LoVo (cell line): ENCODE measurements at regions not wholly inside any gene's neighbourhood (a gene's known extent, or its start where the extent isn't known, plus 50 kb on each side); places are given as distances from the start of the nearest gene placed in this dataset.

Experiments
- DNase-seq: peaks from one replicate; pipeline ENCODE4 v3.0.0-alpha.2; 2016; ENCODE audit warnings: low spot score

GRCh38 chr3:81279481-81280379 lies 481.7 kb downstream of the GBE1 start:
- DNase-seq = no peak

GRCh38 chr3:81277853-81278252 lies 483.6 kb downstream of the GBE1 start:
- DNase-seq = no peak

GRCh38 chr3:81274671-81275070 lies 486.8 kb downstream of the GBE1 start:
- DNase-seq = no peak

GRCh38 chr3:81270603-81271379 lies 490.7 kb downstream of the GBE1 start:
- DNase-seq = no peak

GRCh38 chr3:81268526-81268925 lies 492.9 kb downstream of the GBE1 start:
- no peak for DNase-seq

- no peak for DNase-seq
These were observed 499.4 kb downstream of the GBE1 start for GRCh38 chr3:81261996-81262395.

GRCh38 chr3:81255463-81255862 lies 506.0 kb downstream of the GBE1 start:
- DNase-seq = no peak

- DNase-seq = no peak
These were observed 510.3 kb downstream of the GBE1 start for GRCh38 chr3:81251096-81251495.

GRCh38 chr3:81249540-81250029 lies 511.9 kb downstream of the GBE1 start:
- DNase-seq = peak; percentile 39

- DNase-seq = no peak
These were observed 515.9 kb downstream of the GBE1 start for GRCh38 chr3:81245501-81245900.

- DNase-seq = no peak
These were observed 516.4 kb downstream of the GBE1 start for GRCh38 chr3:81245043-81245442.

GRCh38 chr3:81244231-81244630 lies 517.2 kb downstream of the GBE1 start:
- no peak for DNase-seq

- peak; percentile 7 for DNase-seq
These were observed 518.6 kb downstream of the GBE1 start for GRCh38 chr3:81242871-81243270.

GRCh38 chr3:81237181-81237580 lies 524.3 kb downstream of the GBE1 start:
- no peak for DNase-seq

- peak; percentile 1 for DNase-seq
These were observed 543.4 kb downstream of the GBE1 start for GRCh38 chr3:81218023-81218422.

GRCh38 chr3:81217101-81217500 lies 544.3 kb downstream of the GBE1 start:
- no peak for DNase-seq

- DNase-seq = no peak
These were observed 545.3 kb downstream of the GBE1 start for GRCh38 chr3:81216192-81216591.

- no peak for DNase-seq
These were observed 546.8 kb downstream of the GBE1 start for GRCh38 chr3:81214631-81215030.

- no peak for DNase-seq
These were observed 561.9 kb downstream of the GBE1 start for GRCh38 chr3:81199587-81199986.

- DNase-seq = no peak
These were observed 562.7 kb downstream of the GBE1 start for GRCh38 chr3:81198756-81199155.

GRCh38 chr3:81198216-81198615 lies 563.2 kb downstream of the GBE1 start:
- no peak for DNase-seq

- no peak for DNase-seq
These were observed 564.1 kb downstream of the GBE1 start for GRCh38 chr3:81197386-81197785.

- DNase-seq = no peak
These were observed 566.0 kb downstream of the GBE1 start for GRCh38 chr3:81195478-81195877.
